ENCODE measurements at regions not wholly inside any gene's neighbourhood (a gene's known extent, or its start where the extent isn't known, plus 50 kb on each side); places are given as distances from the start of the nearest gene placed in this dataset.
"Not testable (repeated sequence)": the region's sequence is repeated elsewhere in the genome, so short reads cannot be mapped to it uniquely, and the experiment has no call there.

DNA sequence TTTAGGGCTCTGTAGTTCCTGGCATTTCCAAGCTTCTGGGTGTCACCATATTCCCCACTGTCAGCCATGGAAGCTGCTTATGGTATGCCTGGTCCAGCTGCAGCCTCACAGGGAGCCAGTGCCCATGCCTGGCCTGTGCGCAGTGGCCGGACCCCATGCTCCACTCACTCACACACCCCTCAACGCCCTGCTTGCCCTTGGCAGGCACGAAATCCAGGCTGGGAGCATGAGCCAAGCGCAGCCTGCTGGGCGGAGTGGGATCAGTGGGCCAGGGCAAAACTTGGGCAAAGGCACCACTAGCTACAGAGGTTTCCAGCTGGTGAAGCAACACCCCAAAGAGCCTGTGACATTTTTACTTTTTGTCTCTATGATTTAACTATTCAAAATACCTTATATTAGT is 520.4 kb downstream of the RWDD3 start:
- no peak for DNase-seq

DNA sequence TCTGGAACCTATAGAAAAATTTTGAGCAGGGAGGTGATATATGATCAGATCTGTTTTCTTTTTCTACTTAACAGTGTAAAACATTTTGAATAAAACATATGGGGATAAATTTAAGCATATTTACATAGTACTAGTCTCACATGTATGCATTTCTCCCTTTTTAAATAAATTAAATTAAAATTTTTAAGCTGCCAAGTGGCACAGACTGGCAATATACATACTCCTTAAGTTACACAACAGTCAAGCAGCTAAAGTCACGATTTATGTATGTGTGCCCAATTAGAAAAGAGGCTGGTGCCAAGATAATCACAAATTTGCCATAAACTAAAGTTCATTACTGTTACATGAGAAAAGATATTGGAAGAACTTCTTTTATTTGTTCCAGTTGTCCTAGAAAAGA is 532.0 kb downstream of the RWDD3 start:
- no peak for DNase-seq

DNA sequence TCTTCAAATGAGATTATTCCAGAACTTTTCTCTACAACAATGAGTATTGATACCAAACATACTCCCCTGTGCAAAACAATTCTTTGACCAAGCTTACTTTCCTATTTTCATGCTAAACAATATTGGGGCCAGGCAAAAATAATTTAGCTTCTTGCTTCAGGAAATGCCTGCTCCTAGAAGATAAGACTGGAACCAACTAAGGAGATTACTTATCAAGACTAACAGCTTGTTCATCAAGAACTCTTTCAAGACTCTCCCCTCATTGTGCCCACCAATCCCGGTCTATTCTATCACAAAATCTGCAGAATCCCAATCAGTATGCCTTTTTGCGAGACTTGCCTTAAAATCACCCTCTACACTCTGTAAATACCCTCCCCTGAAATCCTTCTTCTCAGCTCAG is 536.6 kb downstream of the RWDD3 start:
- no peak for DNase-seq

DNA sequence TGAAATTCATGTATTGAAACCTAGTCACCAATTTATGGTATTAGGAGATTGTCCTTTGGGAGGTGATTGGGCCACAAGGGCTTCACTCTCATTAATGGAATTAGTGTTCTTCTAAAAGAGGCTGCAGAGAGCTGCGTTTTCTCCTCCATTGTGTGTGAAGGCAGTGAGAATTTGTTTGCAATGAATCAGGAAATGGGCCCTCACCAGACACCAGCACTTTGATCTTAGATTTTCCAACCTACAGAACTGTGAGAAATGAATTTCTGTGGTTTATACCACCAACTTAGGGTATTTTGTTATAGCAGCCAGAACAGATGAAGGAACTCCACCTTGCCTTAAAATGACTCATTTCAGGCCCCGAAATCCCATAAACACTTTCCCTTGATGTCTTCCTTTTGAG is 544.2 kb downstream of the RWDD3 start:
- no peak for DNase-seq

DNA sequence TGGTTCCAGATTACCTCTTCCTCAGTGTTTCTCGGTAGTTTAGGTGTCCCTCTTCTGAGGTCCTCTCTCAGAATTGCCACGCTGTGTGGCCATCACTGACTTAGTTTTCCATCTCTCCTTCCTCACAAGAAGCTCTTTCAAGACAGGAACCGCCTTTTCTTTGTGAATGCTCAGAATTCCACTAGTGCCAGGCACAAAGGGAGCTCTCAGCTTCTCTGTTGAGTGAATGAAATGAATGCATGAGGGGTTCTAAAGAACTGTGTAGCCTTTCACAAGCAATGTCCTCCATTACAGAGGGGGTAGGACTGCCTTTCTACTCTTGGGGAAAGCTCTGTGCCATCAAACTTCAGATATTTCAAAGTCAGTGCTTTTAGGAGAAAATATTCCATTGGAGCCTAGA is 546.8 kb downstream of the RWDD3 start:
- DNase-seq: no peak

DNA sequence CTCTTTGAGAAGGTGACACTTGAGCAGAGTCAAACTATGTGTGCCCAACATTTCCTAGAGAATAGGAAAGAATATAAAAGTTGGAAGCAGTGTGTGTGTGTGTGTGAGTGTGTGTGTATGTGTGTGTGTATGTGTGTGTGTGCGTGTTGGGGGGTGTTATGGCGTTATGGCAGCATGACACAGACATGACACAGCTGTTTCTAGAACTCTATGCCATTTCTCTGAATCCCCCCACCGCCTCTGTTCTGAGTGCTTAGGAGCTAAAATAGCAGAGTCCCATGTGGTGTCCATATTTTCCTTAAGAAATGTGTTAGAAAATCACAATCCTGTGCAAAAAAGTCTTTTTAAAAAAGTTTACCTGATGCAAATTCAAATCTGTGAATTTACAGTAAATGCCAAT is 556.1 kb downstream of the RWDD3 start:
- DNase-seq: no peak

DNA sequence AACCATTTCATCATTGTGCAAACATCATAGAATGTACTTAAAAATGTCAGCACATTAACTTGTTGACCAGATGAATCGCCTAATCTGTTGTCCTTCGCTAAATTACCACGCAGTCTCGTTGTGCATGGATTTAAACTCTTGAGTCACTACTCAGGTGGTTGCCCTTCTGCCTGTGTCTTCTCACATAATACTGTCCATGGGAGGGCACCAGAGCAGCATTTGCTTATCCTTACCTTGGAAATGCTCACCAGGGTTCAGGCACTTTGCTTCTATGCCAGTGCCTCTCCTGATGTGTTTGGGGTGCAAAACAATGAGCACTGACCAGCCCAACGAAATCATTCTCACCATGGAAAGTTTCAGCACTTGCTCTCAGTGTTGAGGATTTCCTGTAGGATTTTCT is 559.9 kb downstream of the RWDD3 start:
- no peak for DNase-seq

DNA sequence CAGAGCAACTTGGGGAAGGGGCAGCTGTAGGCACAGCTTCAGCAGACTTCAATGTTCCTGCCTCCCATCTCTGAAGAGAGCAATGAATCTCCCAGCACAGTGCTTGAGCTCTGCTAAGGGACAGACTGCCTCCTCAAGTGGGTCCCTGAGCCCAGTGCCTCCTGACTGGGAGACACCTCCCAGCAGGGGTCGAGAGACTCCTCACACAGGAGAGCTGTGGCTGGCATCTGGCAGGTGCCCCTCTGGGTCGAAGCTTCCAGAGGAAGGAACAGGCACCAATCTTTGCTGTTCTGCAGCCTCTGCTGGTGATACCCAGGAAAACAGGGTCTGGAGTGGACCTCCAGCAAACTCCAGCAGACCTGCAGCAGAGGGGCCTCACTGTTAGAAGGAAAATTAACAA is 563.8 kb downstream of the RWDD3 start:
- DNase-seq: not testable (repeated sequence)

DNA sequence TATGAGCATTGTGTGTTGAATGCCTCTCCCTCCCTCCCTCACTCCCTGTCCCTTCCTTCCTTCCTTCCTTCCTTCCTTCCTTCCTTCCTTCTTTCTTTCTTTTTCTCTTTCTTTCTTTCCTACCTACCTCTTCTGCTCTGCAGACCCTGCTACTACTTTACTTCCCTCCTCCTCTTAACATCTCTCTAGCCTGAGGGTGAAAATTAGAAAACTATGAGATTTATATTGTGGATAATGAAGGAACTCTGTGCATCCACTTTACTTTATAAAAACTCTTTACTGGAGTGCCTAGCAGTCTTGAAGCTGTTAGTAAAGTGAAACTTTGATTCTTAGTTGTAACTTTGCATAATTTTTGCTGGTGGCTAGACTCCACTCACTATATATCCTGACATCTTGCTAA is 572.2 kb downstream of the RWDD3 start:
- no peak for DNase-seq

DNA sequence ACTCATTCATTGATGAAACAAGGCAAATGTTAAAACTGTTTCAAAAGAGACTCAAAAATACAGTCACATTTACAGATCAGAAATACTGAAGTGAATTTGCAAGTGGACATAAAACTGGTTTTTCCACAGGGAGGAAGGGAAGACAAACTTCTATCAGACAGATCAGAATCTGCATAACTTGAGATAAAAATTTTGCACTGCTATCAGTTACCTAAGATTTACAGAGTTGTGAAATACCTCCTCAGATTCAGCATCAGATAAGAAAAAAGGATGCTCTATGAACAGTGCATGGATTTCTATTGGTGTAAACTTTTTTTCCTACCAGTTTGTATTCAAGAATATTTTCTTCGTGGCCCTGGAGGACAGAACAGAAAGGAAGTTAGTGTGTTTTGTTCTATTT is 575.4 kb downstream of the RWDD3 start:
- no peak for DNase-seq

DNA sequence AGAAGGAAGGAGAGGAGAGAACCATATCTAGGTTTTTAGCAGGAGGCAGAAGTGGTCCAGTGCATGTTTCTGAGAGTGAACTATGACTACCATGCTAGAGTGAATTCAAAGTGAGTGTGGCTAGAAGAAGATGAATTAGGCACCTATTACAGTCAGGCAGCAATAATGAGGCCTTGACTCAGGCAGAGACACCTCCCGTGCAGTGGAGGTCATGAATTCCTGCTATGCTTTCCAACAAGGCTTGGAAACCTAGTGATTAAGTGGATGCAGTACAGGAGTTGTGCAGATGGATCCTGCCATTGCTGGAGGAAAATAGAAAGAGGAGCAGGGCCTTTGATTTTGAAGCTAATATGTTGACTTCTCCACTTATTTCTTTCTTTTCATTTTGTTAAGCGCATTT is 581.5 kb downstream of the RWDD3 start:
- no peak for DNase-seq

DNA sequence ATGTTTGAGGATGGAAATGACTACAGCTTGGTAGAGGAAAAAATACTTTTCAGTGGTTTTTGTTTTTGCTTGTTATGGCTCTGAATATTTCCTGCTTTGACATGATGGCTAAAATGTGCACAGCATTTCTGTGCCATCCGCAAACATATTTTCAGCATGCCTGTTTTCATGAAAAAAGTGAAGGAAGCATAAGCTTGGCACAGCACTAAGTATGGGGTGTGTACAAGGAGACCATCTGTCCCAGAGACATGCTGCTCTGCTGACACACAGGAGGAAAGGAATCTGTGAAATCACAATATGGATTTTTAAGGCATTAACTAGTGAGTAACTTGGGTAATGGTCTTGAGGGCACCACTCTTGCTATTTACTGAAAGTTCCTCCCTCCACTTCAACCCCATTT is 595.5 kb downstream of the RWDD3 start:
- no peak for DNase-seq

DNA sequence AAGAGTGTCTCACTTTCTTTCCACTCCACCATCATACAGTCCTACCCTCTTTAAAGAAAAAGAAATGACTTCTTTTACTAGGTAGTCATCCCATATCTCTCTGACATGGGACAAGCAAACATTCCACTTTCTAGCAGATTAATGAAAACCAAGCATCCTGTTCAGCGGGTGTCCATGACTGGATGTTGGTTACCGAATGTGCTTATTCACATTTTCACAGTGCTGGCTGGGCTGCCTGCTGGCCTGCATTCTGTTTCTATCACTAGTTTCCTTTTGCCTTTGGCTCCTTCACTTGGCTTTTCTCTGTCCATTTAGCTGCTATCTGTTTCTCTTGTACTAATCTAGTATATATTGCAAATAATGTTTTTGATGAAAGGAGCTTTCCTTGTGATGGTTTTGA is 598.4 kb downstream of the RWDD3 start:
- DNase-seq: no peak

DNA sequence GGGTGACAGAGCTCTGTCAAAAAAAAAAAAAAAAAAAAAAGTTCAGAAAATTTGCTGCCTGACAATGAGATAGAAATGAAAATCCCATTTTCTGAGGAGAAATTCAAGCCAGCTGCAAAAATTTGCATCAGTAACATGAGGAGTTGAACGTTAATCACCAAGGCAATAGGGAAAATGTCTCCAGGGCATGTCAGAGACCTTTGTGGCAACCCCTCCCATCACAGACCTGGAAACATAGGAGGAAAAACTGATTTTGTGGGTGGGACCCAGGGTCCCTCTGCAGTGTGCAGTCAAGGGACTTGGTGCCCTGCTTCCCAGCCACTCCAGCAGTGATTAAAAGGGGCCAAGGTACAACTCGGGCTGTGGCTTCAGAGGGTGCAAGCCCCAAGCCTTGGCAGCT is 615.4 kb downstream of the RWDD3 start:
- no peak for DNase-seq

DNA sequence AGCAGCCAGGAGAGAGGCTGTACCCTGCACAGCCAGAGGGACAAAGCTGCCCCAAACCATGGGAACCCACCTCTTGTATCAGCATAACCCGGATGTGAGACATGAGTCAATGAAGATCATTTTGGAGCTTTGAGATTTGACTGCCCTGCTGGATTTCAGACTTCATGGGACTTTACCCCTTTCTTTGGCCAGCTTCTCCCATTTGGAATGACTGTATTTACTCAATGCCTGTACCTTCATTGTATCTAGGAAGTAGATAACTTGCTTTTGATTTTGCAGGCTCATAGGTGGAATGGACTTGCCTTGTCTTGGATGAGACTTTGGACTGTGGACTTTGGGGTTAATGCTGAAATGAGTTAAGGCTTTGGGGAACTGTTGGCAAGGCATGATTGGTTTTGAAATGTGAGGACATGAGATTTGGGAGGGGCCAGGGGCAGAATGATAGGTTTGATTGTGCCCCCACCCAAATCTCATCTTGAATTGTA is 616.2 kb downstream of the RWDD3 start:
- DNase-seq: no peak

DNA sequence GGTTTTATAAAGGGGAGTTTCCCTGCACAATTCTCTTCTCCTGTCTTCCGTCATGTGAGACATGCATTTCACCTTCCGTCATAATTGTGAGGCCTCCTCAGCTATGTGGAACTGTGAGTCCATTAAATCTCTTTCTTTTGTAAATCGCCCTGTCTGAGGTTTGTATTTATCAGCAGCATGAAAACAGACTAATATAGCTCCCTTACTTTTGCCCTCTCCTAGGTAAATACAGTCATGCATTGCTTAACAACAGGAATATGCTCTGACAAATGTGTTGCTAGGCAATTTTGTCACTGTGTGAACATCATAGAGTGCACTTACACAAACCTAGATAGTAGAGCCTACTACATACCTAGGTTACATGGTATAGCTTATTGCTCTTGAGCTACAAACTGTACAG is 616.8 kb downstream of the RWDD3 start:
- no peak for DNase-seq

DNA sequence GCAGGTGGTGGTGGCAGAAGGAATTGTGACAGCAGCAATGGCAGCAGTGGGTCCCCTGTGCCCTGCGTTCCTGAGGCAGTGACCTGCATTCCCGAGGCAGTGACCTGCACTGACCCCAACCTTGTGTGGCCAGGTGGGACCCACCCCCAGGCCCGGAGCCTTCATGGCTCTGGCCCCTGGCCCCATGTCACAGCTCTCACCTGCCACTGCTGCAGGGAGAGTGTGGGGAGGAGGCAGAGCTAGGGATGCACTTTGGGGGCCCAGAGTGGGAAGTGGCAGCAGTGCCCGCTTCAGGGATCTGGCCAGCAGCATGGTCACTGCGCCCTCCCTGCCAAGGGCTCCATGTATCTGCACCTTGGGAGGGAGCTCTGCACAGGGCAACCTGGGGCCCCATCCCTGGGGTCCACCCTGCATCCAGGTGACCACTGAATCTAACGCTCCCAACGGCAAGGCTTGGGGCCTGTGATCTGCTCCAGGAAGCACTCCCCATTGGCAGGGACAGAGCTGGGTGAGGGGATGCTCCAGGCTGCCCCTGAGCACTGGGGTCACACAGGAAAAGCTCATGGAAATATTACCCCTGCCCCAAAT is 618.6 kb downstream of the RWDD3 start:
- DNase-seq: no peak

DNA sequence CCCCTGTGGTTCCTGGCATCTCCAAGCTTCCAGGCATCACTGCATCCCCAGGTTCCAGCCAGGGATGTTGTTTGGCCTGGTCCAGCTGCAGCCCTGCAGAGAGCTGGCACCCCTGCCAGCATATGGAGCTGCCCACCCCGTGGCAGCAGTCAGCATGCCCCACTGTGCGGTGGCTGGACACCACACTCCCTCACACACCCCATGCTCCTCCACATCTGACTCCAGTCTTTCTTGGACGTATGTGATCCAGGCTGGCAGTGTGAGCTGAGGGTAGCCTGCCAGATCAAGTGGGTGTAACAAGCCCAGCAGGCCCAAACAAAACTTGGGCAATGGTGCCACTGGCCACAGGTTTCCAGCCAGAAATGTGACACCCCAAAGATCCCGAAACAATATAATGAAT is 620.4 kb downstream of the RWDD3 start:
- no peak for DNase-seq

DNA sequence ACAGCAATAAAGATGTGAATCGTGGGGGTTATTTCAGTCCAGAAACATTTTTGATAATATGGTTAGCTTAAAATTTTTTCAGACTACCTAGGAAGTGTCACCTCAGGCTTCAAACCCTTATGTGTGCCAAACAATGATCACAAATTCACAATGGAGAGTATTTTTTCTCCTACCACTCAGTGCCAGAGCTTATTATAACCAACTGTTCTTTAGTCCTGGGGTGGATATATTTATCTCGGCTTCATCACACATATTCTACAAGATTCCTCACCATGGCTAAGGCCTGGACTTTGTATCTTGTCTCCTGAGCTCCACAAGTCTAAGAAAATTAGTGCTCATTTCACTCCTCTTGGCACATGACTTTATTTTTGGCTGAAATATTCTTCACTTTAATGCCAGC is 629.1 kb downstream of the RWDD3 start:
- DNase-seq: no peak

DNA sequence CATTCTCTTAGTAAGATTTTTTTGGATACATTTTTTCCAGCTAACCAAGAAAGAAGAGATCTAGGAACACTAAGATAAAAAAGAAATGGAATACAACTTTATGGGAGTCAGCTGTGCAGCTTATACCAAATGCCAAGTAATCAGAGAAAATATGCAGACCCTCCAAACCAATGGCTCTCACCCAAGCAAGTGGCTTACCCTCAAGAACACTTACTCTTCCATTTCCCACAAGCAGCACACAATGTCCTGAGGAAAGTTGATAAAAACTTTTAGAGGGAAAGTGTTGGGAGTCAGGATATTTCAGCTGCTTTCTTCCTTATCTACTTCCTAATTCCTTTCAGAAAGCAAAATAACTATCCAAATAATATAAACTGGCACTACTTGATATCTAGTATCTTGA is 631.8 kb downstream of the RWDD3 start:
- DNase-seq: no peak

DNA sequence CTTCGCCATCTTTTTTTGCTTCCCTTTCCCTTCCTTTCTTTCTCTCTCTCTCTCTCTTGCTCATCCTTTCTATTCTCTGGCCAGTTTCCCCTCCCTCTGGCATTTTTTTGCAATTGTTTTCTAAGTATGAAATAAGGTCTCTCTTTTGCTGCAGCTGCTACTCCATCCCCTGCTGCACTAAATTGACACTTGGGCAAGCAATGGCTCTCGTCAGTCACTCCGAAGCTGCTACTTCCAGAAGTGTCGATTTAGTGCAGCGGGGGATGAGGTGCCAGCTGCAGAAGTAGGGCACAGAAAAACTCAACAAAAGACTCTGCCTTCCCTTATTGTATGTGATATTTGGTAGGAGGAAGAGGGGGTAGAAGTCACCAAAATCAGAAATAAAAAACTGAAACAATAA is 642.3 kb downstream of the RWDD3 start:
- no peak for DNase-seq

DNA sequence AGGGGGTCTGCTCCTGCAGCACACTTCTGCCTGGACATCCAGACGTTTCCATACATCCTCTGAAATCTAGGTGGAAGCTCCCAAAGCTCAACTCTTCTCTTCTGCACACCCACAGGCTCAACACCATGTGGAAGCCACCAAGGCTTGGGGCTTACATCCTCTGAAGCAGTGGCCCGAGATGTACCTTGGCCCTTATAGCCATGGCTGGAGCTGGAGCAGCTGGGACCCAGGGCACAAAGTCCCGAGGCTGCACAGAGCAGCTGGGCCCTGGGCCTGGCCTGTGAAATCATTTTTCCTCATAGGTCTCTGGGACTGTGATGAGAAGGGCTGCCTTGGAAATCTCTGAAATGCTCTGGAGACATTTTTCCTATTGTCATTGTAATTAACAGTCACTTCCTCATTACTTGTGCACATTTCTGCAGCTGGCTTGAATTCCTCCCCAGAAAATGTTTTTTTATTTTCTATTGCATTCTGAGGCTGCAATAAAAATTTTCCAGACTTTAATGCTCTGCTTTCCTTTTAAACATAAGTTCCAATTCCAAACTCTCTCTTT is 645.6 kb downstream of the RWDD3 start:
- DNase-seq: no peak

DNA sequence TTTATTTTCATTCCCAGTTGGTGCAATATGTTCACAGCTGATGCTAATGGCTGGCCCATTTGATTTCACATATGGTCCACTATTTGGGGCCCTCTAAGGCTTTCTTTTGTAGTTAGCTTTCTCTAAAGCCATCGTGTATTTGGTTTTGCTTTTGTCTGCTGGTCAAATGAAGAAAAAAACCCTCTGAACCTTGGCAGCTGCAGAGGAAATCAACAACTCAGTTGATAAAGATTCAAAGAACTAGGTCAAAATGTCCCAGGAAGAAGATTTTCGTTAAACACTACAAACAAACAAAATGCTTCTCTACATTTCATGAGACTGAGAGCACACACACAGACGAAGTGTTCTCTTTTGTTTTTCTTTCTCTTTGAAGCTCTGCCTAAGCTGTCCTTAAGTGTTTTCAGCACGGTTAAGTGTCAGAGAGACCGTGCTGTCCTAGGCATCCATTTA is 655.0 kb downstream of the RWDD3 start:
- no peak for DNase-seq

DNA sequence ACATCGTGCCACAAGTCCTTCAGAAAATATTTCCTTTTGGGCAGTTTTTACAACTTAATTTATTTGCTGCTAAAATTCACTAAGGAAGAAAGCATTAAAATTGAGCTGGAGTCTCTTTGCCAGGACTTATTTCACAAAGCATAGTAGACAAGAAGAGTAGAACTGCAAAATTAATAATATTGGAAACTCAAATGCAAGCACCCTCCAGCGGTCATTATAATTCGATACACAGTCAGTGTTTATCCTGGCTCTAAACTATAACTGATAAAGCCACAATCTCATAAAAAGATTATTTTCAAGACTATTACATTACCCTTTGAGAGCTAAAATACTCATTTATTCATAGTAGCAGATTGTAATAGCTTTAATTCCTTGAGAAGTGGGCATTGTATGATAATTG is 655.4 kb downstream of the RWDD3 start:
- no peak for DNase-seq
